Right atrium auricular region (tissue), 2 donors: ENCODE measurements at regions not wholly inside any gene's neighbourhood (a gene's known extent, or its start where the extent isn't known, plus 50 kb on each side); places are given as distances from the start of the nearest gene placed in this dataset.
"Not testable (repeated sequence)": the region's sequence is repeated elsewhere in the genome, so short reads cannot be mapped to it uniquely, and the experiment has no call there.

Source experiments
- DNase-seq: peaks from one replicate; pipeline ENCODE4 v3.0.0-alpha.2; 2019; ENCODE audit warnings: low spot score
- H3K27ac ChIP-seq, 2 donors: fragments of 200-600 bp; sonication (generic); 1 replicate in 1 of 2; 2 replicates in 1 of 2; pipeline ENCODE4 v1.5.1; 2016 to 2019
- H3K27me3 ChIP-seq, 2 donors: fragments of 200-600 bp; sonication (generic); one replicate each; pipeline versions ENCODE4 v1.5.1 to v1.6.0; 2017 to 2019
- H3K36me3 ChIP-seq: fragments of 200-600 bp; sonication (generic); one replicate; pipeline ENCODE4 v1.5.1; 2016
- H3K4me1 ChIP-seq, 2 donors: fragments of 200-600 bp; sonication (generic); one replicate each; pipeline versions ENCODE4 v1.5.1 to v1.6.0; 2017 to 2019
- H3K4me3 ChIP-seq, 2 donors: fragments of 200-600 bp; sonication (generic); 1 replicate in 1 of 2; 2 replicates in 1 of 2; pipeline ENCODE4 v1.5.1; 2017 to 2019; ENCODE audit warnings: mild to moderate bottlenecking in 1 of 2, moderate library complexity in 1 of 2
- H3K9me3 ChIP-seq, 2 donors: fragments of 200-600 bp; sonication (generic); one replicate each; pipeline ENCODE4 v1.5.1; 2019
- CTCF ChIP-seq, 2 donors: fragments of 200-600 bp; sonication (generic); IDR thresholded peaks; one replicate each; pipeline ENCODE4 v1.5.1; 2019; ENCODE audit warnings: antibody characterized with exemption in 2 of 2

DNA sequence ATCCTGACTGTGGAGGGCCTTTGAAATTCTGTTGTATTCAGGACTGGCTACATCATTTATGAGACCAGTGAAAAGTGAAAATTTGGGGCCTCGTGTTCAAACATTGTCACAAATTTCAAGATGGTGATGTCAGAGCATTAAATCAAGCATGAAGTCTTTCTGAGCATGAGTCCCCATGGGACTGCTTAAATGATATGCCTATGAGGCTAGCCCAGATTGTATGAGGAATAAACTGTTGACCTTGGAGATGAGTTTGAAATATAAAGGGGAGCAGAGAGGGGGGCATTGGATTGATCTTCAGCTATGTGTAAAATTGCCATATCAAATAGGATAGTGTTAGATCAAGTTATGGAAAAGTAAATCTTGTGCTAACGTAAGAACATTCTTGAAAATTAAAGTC is 230.0 kb downstream of the SPANXN3 start:
- Histone ChIP-seq H3K4me3 (no peak overlapping the region), H3K27ac (no peak overlapping the region), H3K9me3 (no peaks in the 10 kb centered on the region), H3K27me3 (no peaks in the 10 kb centered on the region), H3K36me3 (no peaks in the 10 kb centered on the region), H3K4me1 (no peaks in the 10 kb centered on the region)
- no peak for TF ChIP-seq CTCF (IDR thresholded peaks at IDR 0.05)
- no peak for DNase-seq

- H3K4me3 ChIP-seq, result no peak overlapping the region
- no peaks in the 10 kb centered on the region for H3K4me1 ChIP-seq
- H3K36me3 ChIP-seq, result no peaks in the 10 kb centered on the region
- H3K27ac ChIP-seq, result no peak overlapping the region
- no peak for DNase-seq
- TF ChIP-seq CTCF (IDR thresholded peaks at IDR 0.05), result no peak
- H3K9me3 ChIP-seq, result no peaks in the 10 kb centered on the region
- H3K27me3 ChIP-seq, result no peaks in the 10 kb centered on the region
Measured at GRCh38 chrX:143270317-143270716, 244.6 kb downstream of the SPANXN4 start.

GRCh38 chrX:143244593-143244992 is 218.9 kb downstream of the SPANXN4 start:
- not testable (repeated sequence) for DNase-seq, H3K4me1 ChIP-seq, H3K4me3 ChIP-seq, H3K27me3 ChIP-seq, H3K27ac ChIP-seq, H3K9me3 ChIP-seq, H3K36me3 ChIP-seq

GRCh38 chrX:143240658-143241057 is 214.9 kb downstream of the SPANXN4 start:
- TF ChIP-seq CTCF (IDR thresholded peaks at IDR 0.05), result no peak
- DNase-seq, result no peak
- no peaks in the 10 kb centered on the region for H3K4me1 ChIP-seq
- H3K27ac ChIP-seq, result no peak overlapping the region
- no peaks in the 10 kb centered on the region for H3K27me3 ChIP-seq
- H3K9me3 ChIP-seq, result no peaks in the 10 kb centered on the region
- no peaks in the 10 kb centered on the region for H3K36me3 ChIP-seq
- no peak overlapping the region for H3K4me3 ChIP-seq

GRCh38 chrX:143231492-143231891 is 205.8 kb downstream of the SPANXN4 start:
- DNase-seq, result no peak
- Histone ChIP-seq H3K27me3 (no peaks in the 10 kb centered on the region), H3K9me3 (no peaks in the 10 kb centered on the region), H3K27ac (no peak overlapping the region), H3K36me3 (no peaks in the 10 kb centered on the region), H3K4me3 (no peak overlapping the region), H3K4me1 (no peaks in the 10 kb centered on the region)
- no peak for TF ChIP-seq CTCF (IDR thresholded peaks at IDR 0.05)

DNA sequence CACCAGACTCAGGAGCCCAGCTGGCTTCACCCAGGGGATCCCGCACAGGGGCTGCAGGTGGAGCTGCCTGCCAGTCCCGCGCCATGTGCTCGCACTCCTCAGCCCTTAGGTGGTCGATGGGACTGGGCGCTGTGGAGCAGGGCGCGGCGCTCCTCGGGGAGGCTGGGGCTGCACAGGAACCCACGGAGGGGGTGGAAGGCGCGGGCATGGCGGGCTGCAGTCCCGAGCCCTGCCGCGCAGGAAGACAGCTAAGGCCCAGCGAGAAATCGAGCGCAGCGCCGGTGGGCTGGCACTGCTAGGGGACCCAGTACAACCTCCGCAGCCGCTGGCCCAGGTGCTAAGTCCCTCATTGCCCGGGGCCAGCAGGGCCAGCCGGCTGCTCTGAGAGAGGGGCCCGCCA is 202.9 kb downstream of the SPANXN4 start:
- not testable (repeated sequence) for H3K27me3 ChIP-seq, H3K9me3 ChIP-seq, DNase-seq

GRCh38 chrX:143206966-143207365 is 181.2 kb downstream of the SPANXN4 start:
- no peak for TF ChIP-seq CTCF (IDR thresholded peaks at IDR 0.05)
- no peaks in the 10 kb centered on the region for H3K4me1 ChIP-seq
- H3K36me3 ChIP-seq, result no peaks in the 10 kb centered on the region
- no peaks in the 10 kb centered on the region for H3K27me3 ChIP-seq
- H3K4me3 ChIP-seq, result no peak overlapping the region
- H3K27ac ChIP-seq, result no peak overlapping the region
- no peak for DNase-seq
- H3K9me3 ChIP-seq, result no peaks in the 10 kb centered on the region

More for the DNA sequence above, 202.9 kb downstream of the SPANXN4 start:
- H3K27ac ChIP-seq, H3K4me3 ChIP-seq, H3K4me1 ChIP-seq, H3K36me3 ChIP-seq: not testable (repeated sequence)
